OCI-LY7 (cell line): ENCODE measurements at regions not wholly inside any gene's neighbourhood (a gene's known extent, or its start where the extent isn't known, plus 50 kb on each side); places are given as distances from the start of the nearest gene placed in this dataset.

Experiments used
- EZH2phosphoT487 ChIP-seq: fragments of 200-600 bp; sonication (generic); IDR thresholded peaks from 2 replicates; pipeline ENCODE4 v1.6.1; 2018; ENCODE audit warnings: low read depth, borderline replicate concordance, mild to moderate bottlenecking, mixed run types, antibody characterized with exemption, low read length, moderate library complexity, mixed read lengths
- TF ChIP-seq, protein P1 (sequence below): fragments of 200-600 bp; sonication (generic); conservative IDR thresholded peaks from 2 replicates; pipeline ENCODE4 v1.5.1; 2014; ENCODE audit warnings: mild to moderate bottlenecking, antibody characterized with exemption, low read length, moderate library complexity, mixed read lengths

DNA sequence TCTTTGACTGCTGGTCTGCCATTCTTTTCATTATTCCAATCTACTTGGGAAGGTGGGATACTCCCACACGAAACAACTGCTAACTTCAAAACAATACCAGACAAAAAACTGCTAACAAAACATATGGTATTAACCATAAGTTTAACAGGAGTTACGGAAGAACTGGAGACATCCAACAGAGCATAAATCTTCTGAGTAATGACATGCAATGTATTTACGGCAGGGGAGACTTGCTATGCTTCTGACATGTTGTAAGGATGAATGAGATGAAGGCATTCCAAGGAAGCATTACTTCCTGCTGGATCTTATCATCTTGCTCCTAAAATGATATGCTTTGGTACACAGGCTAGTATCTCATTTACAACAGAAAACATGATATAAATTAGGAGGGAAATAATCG, 85.8 kb downstream of the ZNF92 start:
- TF ChIP-seq, protein P1, sequence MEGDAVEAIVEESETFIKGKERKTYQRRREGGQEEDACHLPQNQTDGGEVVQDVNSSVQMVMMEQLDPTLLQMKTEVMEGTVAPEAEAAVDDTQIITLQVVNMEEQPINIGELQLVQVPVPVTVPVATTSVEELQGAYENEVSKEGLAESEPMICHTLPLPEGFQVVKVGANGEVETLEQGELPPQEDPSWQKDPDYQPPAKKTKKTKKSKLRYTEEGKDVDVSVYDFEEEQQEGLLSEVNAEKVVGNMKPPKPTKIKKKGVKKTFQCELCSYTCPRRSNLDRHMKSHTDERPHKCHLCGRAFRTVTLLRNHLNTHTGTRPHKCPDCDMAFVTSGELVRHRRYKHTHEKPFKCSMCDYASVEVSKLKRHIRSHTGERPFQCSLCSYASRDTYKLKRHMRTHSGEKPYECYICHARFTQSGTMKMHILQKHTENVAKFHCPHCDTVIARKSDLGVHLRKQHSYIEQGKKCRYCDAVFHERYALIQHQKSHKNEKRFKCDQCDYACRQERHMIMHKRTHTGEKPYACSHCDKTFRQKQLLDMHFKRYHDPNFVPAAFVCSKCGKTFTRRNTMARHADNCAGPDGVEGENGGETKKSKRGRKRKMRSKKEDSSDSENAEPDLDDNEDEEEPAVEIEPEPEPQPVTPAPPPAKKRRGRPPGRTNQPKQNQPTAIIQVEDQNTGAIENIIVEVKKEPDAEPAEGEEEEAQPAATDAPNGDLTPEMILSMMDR = no peak
- no peak for TF ChIP-seq EZH2phosphoT487
